Heart left ventricle (tissue), 13 donors: ENCODE measurements at regions not wholly inside any gene's neighbourhood (a gene's known extent, or its start where the extent isn't known, plus 50 kb on each side); places are given as distances from the start of the nearest gene placed in this dataset.

Experiments used
- POLR2A ChIP-seq, 2 donors: fragments of 450-650 bp; IDR thresholded peaks; one replicate each; pipeline ENCODE4 v1.6.1; 2017; ENCODE audit warnings: antibody characterized with exemption in 2 of 2, mild to moderate bottlenecking in 2 of 2, moderate library complexity in 2 of 2
- TF ChIP-seq, protein P1 (sequence below), 12 donors: fragments of 200-600 bp; sonication (generic) in 4 of 12; IDR thresholded peaks; one replicate each; pipeline versions ENCODE4 v1.5.0 to v1.8.0; 2018 to 2022; ENCODE audit warnings: antibody characterized with exemption in 12 of 12, mild to moderate bottlenecking in 5 of 12
- donor health status: ischemic (EF 13 %, LVEDD 7.1; RV severe dilation, severe dysfunction).
- donor health status: DM: no; HTN: yes; CAD: no.
- donor health status: DM: no; HTN: no; CAD: no.
- donor health status: ischemic (EF 25% LVEDD 6.9; RV normal size, moderate dysfunction).
- donor health status: ischemic (EF 25% LVEDD 5.7; RV mildly dilated, moderate dysfunction).
- donor health status: ischemic (EF 35%, LVEDD 5.7; RV mildly dilated, moderate dysfunction).
- donor health status: nonischemic (EF 11% LVEDD 7.7; RV severe dilation, severe dysfunction).
- donor health status: DM: yes; HTN: yes; CAD: no.
- donor health status: PGD.
- donor health status: ischemic (EF 29% LVEDD 5.4; RV normal size, mild dysfunction).
- donor health status: nonischemic (EF 23%, LVEDD 6.1; RV moderate dilation, normal function).

DNA sequence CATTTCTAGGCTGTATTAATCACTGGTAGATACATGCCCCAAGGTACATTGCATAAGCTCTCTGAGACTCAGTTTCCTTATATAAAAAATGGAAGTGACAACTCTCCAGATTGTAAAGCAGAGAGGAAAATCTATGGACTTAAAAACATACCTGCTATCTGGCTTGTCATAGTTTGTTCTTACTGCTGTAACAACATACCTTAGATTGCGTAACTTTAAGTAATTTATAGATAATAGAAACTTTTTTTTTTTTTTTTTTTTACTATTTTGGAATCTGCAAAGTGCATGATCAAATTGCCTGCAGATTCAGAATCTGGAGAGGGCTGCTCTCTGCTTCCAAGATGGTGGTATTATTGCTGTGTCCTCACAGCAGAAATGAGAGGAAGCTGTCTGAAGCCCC, 827.7 kb upstream of the BRINP3 start:
- TF ChIP-seq, protein P1, sequence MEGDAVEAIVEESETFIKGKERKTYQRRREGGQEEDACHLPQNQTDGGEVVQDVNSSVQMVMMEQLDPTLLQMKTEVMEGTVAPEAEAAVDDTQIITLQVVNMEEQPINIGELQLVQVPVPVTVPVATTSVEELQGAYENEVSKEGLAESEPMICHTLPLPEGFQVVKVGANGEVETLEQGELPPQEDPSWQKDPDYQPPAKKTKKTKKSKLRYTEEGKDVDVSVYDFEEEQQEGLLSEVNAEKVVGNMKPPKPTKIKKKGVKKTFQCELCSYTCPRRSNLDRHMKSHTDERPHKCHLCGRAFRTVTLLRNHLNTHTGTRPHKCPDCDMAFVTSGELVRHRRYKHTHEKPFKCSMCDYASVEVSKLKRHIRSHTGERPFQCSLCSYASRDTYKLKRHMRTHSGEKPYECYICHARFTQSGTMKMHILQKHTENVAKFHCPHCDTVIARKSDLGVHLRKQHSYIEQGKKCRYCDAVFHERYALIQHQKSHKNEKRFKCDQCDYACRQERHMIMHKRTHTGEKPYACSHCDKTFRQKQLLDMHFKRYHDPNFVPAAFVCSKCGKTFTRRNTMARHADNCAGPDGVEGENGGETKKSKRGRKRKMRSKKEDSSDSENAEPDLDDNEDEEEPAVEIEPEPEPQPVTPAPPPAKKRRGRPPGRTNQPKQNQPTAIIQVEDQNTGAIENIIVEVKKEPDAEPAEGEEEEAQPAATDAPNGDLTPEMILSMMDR (IDR thresholded peaks at IDR 0.05): no peak
- no peak for TF ChIP-seq POLR2A (IDR thresholded peaks at IDR 0.05)
